ENCODE measurements at regions not wholly inside any gene's neighbourhood (a gene's known extent, or its start where the extent isn't known, plus 50 kb on each side); places are given as distances from the start of the nearest gene placed in this dataset.

DNA sequence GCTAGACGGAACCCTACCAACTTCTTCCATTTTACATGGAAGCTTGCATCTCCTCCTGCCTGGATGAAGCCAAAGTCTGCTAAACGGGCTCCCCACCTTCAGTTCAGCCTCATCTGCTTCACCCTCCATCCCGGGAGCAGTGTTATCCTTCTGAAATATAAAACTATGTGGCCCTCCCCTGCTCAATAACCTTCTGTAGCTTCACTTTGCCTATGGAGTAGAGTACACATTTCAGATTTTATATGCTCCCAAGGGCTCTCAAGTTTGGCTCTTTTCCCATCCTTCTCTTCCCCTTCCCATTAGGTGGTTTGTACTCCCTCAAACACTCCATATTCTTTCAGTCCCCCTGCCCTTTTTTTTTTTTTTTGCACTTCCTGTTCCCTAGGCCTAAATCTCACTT is 115.9 kb upstream of the RAI2 start:
- TF ChIP-seq, protein P1, sequence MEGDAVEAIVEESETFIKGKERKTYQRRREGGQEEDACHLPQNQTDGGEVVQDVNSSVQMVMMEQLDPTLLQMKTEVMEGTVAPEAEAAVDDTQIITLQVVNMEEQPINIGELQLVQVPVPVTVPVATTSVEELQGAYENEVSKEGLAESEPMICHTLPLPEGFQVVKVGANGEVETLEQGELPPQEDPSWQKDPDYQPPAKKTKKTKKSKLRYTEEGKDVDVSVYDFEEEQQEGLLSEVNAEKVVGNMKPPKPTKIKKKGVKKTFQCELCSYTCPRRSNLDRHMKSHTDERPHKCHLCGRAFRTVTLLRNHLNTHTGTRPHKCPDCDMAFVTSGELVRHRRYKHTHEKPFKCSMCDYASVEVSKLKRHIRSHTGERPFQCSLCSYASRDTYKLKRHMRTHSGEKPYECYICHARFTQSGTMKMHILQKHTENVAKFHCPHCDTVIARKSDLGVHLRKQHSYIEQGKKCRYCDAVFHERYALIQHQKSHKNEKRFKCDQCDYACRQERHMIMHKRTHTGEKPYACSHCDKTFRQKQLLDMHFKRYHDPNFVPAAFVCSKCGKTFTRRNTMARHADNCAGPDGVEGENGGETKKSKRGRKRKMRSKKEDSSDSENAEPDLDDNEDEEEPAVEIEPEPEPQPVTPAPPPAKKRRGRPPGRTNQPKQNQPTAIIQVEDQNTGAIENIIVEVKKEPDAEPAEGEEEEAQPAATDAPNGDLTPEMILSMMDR (IDR thresholded peaks at IDR 0.05): no peak
- no peak for TF ChIP-seq POLR2A (IDR thresholded peaks at IDR 0.05)
